Nephron progenitor cell (in vitro differentiated cells): ENCODE measurements at regions not wholly inside any gene's neighbourhood (a gene's known extent, or its start where the extent isn't known, plus 50 kb on each side); places are given as distances from the start of the nearest gene placed in this dataset.

Source experiments
- DNase-seq: peaks from one replicate; pipeline ENCODE4 v3.0.0; 2021
- H3K27ac Mint-ChIP-seq: 2 replicates; pipeline ENCODE4 v1.8.0; 2021; ENCODE audit warnings: mild to moderate bottlenecking, moderate library complexity, mixed read lengths
- H3K27me3 Mint-ChIP-seq: 2 replicates; pipeline ENCODE4 v1.8.0; 2021; ENCODE audit warnings: mild to moderate bottlenecking, low read depth, mixed read lengths; ENCODE audit not compliant: poor library complexity
- H3K36me3 Mint-ChIP-seq: 2 replicates; pipeline ENCODE4 v1.8.0; 2021; ENCODE audit warnings: low read depth, mixed read lengths
- H3K4me1 Mint-ChIP-seq: 2 replicates; pipeline ENCODE4 v1.8.0; 2021; ENCODE audit warnings: mixed read lengths
- H3K4me3 Mint-ChIP-seq: 2 replicates; pipeline ENCODE4 v1.8.0; 2021; ENCODE audit warnings: mild to moderate bottlenecking, moderate library complexity, mixed read lengths
- H3K9me3 Mint-ChIP-seq: 2 replicates; pipeline ENCODE4 v1.8.0; 2021; ENCODE audit warnings: mild to moderate bottlenecking, moderate library complexity, mixed read lengths
- TF ChIP-seq, protein P1 (sequence below): fragments of 200-600 bp; sonication (generic); IDR thresholded peaks from 2 replicates; pipeline ENCODE4 v1.5.0; 2021; ENCODE audit warnings: antibody characterized with exemption

DNA sequence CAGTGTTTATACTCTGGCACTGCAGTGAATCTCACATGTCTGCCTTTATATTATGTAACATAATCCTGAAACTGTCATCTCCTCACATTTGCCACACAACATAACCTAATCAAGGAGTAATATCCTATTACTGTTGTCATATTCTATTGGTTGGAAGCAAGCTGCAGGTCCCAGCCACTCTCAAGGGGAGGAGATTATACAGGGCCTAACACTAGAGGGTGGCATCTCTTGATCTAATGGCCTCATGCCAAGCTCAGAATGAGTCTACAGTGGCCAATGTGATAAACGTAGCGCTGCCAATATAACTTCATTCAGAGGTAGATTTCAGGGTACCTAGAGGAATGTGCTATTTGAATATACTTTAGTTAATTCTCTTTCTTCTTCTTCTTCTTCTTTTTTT, 166.8 kb downstream of the BACH1 start:
- H3K4me1 Mint-ChIP-seq, result no peaks in the 10 kb centered on the region
- DNase-seq, result no peak
- TF ChIP-seq, protein P1, sequence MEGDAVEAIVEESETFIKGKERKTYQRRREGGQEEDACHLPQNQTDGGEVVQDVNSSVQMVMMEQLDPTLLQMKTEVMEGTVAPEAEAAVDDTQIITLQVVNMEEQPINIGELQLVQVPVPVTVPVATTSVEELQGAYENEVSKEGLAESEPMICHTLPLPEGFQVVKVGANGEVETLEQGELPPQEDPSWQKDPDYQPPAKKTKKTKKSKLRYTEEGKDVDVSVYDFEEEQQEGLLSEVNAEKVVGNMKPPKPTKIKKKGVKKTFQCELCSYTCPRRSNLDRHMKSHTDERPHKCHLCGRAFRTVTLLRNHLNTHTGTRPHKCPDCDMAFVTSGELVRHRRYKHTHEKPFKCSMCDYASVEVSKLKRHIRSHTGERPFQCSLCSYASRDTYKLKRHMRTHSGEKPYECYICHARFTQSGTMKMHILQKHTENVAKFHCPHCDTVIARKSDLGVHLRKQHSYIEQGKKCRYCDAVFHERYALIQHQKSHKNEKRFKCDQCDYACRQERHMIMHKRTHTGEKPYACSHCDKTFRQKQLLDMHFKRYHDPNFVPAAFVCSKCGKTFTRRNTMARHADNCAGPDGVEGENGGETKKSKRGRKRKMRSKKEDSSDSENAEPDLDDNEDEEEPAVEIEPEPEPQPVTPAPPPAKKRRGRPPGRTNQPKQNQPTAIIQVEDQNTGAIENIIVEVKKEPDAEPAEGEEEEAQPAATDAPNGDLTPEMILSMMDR, result no peak
- no peak overlapping the region for H3K4me3 Mint-ChIP-seq
- H3K27me3 Mint-ChIP-seq, result peaks cover 4% of the 10 kb centered on the region
- H3K36me3 Mint-ChIP-seq, result peaks cover 14% of the 10 kb centered on the region
- H3K9me3 Mint-ChIP-seq, result peaks cover 10% of the 10 kb centered on the region
- H3K27ac Mint-ChIP-seq, result no peak overlapping the region

DNA sequence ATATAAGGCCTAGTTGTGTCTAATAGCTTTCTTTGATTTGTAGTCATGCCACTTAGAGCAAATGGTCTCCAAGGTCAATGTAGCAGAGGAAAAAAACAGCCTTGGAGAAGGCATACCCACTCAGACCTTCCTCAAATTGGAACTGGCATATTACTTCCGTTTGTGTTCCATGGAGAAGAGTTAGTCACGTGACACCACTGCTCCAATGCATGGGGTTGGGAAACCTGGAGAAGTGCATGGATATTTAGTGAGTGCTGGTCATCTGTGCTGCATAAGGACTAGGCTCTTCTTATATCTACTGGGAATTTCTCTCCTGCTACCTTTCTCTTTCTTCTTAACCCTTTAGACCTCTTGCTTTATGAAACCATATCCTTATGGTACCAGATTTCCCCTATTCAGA, 167.8 kb downstream of the BACH1 start:
- TF ChIP-seq, protein P1, result no peak
- Mint-ChIP-seq H3K9me3 (peaks cover 3% of the 10 kb centered on the region), H3K27me3 (no peaks in the 10 kb centered on the region), H3K4me3 (no peak overlapping the region), H3K4me1 (no peaks in the 10 kb centered on the region), H3K36me3 (peaks cover 4% of the 10 kb centered on the region), H3K27ac (no peak overlapping the region)
- DNase-seq, result no peak

DNA sequence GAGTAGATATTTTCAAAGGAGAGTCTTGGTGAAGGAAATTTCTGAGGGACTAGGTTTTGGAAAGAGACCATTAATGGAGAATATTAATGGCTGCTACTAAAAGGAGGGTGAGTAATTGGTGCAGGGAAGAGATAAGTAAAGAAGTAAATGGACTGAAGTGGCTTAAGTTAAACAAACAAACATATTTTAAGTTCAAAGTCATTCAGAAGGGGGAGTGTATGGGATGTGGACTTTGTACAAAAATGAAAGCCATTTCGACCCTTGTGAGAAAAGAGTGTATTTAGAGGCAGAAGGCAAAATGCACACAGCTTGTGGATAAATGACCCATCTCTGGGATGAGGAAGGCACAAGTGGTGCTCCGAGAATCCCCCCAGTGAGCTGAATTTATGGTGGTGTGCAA, 171.7 kb downstream of the BACH1 start:
- H3K36me3 Mint-ChIP-seq, result no peaks in the 10 kb centered on the region
- no peak for DNase-seq
- no peaks in the 10 kb centered on the region for H3K4me1 Mint-ChIP-seq
- no peak overlapping the region for H3K4me3 Mint-ChIP-seq
- H3K27ac Mint-ChIP-seq, result no peak overlapping the region
- no peaks in the 10 kb centered on the region for H3K9me3 Mint-ChIP-seq
- TF ChIP-seq, protein P1, result no peak
- no peaks in the 10 kb centered on the region for H3K27me3 Mint-ChIP-seq

DNA sequence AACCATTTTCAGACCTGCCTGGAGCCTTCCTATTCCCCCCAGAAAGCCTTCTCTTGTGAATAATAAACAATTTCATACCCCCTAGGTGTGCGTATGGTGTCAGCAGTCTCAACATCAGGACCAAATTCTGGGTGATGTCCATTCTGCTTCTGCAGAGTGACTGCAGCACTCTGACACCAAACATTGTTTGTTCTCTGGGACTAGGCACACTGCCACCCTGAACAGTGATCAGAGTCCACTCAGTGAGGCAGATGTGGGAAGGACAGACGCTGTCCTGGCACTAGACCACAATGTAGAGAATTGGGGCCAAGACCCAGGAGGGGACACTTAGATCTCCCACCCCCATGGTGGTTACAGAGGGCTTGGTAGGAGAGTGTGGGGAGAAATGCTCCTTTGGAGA, 175.1 kb downstream of the BACH1 start:
- no peak overlapping the region for H3K4me3 Mint-ChIP-seq
- peaks cover 14% of the 10 kb centered on the region for H3K4me1 Mint-ChIP-seq
- H3K27me3 Mint-ChIP-seq, result no peaks in the 10 kb centered on the region
- no peak for DNase-seq
- H3K9me3 Mint-ChIP-seq, result peaks cover 9% of the 10 kb centered on the region
- H3K36me3 Mint-ChIP-seq, result peaks cover 5% of the 10 kb centered on the region
- H3K27ac Mint-ChIP-seq, result no peak overlapping the region
- TF ChIP-seq, protein P1, result no peak

DNA sequence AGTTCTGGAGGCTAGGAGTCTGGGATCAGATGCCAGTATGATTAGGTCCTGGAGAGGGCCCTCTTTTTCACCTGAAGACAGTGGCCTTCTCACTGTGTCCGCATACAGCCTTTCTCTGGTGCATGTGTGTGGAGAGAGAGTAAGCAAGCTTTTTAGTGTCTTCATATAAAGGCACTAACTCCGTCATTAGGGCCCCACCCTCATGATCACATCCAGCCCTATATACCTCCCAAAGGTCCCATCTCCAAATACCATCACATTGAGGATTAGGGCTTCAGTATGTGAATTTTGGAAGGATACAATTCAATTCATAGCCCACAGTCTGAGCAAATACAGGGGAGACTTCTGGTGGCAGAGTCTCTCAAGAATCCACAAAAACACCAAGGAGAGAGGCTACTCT, 176.6 kb downstream of the BACH1 start:
- Mint-ChIP-seq H3K36me3 (peaks cover 5% of the 10 kb centered on the region), H3K9me3 (peaks cover 9% of the 10 kb centered on the region), H3K4me3 (no peak overlapping the region), H3K27ac (no peak overlapping the region), H3K27me3 (no peaks in the 10 kb centered on the region), H3K4me1 (peaks cover 14% of the 10 kb centered on the region)
- TF ChIP-seq, protein P1, result no peak
- no peak for DNase-seq

DNA sequence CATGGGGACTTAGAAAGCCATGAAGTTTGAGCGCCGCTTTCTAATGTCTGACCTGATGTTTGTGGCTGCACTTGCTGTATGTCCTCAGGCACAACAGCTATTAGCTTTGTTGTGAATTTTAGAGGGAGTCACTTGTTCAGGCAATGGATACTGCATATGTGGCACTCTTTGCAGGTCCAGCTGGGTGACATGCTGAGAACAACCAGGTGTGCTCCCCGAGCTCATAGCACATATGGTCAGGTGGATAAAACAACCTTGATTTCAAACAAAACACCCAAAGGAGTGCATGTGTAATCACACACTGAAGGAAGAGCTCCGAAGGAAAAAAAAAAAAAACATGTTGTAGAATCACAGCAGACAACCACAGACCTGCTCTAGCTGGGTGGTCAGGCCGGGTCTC, 178.6 kb downstream of the BACH1 start:
- Mint-ChIP-seq H3K27me3 (no peaks in the 10 kb centered on the region), H3K4me1 (peaks cover 14% of the 10 kb centered on the region), H3K27ac (no peak overlapping the region), H3K36me3 (peaks cover 5% of the 10 kb centered on the region), H3K9me3 (peaks cover 9% of the 10 kb centered on the region), H3K4me3 (no peak overlapping the region)
- no peak for DNase-seq
- TF ChIP-seq, protein P1, result no peak
